GM18520 (cell line): ENCODE measurements at regions not wholly inside any gene's neighbourhood (a gene's known extent, or its start where the extent isn't known, plus 50 kb on each side); places are given as distances from the start of the nearest gene placed in this dataset.

Source experiments
- ATAC-seq: cut with Tn5 transposase; IDR thresholded peaks from one replicate; pipeline ENCODE4 v1.9.1; 2021; ENCODE audit not compliant: unreplicated experiment

DNA sequence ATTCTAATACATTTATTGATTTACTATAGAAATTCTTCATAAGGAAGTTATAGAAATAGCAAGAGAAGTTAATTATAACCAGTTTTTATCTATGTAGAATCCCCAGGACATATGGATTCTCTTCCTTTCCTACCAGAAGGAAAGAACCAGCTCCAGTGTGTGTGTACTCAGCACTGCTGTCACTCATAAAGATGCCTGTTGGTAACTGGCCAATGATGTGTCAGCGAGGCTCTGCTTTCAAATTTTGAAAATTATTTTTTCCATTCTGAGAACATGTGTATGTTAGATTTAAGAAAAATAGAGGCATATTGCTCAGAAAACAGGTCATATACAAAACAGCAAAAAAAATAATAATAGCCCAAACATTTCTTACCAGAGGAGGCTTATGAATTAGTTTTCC is 814.8 kb upstream of the IGFBP7 start:
- ATAC-seq: no peak

DNA sequence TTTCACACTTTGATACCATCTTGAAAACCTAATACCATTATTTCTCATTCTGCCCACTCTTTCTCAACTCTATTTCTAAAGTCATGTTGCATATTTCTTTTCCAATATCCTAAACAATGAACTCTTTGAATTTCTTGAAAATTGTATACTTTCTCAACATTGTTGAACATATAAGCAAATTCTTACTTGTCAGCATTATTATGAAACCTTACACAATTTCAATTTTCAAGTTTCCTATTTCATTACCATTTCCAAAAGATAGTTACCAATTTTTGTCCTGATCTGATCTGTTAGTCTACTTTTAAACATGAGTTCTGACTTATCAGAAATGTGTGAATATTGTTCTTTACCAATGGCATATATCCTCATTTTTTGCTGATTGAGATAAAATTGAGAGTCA is 806.3 kb upstream of the IGFBP7 start:
- ATAC-seq: no peak

DNA sequence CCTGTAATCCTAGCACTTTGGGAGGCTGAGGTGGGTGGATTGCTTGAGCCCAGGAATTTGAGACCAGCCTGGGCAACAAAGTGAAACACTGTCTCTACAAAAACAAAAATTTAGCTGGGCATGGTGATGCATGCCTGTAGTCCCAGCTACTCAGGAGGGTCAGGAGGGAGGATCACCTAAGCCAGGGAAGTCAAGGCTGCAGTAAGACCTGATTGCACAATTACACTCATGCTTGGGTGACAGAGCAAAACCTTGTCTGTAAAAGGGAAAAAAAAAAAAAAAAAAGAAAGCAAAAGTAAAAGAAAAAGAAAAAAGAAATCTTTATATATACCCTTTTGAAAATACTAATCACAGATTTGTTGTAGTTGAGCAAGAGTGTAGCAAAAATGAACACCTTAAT is 801.0 kb upstream of the IGFBP7 start:
- no peak for ATAC-seq

DNA sequence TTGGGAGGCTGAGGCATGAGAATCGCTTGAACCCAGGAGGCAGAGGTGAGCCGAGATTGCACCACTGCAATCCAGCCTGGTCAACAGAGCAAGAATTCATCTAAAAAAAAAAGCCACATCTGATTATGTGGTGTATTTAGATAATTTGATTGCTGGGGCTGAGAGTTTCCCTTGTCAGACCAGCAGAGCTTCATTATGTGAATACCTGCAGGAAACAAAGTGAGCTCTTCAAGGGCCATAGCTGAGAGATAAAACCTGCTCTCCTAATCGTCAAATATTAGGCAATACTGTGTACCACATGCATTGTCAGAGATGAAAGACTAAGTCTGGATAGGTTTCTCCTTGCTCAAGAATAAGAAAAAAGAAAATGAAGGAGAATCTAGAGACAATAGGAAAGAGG is 800.0 kb upstream of the IGFBP7 start:
- no peak for ATAC-seq

DNA sequence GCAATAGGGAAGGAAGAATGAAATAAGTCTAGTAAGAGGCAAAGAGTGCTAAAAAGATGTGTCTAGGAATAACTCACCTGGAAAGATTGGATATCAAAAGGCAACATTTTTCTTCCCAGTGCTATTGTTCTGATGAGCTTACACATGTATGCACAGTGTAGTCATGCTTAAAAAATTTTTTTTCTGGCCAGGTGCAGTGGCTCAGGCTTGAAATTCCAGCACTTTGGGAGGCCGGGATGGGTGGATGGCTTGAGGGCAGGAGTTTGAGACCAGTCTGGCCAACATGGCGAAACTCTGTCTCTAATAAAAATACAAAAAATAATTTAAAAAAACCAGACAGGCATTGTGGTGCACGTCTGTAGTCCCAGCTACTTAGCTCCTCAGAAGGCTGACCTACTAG is 795.8 kb upstream of the IGFBP7 start:
- ATAC-seq: no peak

DNA sequence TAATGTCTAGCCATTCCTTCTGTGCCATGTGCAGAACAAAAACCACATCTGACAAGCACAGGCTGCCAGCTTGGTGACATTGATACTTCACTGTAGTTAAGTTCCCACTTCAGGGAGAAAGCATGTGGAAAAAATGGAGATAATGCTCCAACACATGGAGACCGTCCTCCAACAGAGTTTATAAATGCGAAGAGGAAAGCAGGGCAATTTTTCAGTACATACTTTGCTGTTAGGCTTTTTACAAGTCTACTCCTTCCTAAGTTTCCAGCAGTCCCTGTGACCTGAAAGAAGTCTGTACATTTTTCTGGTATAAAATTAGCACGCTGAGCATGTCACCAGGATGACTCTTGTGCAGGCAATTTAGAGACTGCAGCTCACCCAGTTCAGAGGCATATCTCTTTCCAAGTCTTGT is 766.9 kb upstream of the IGFBP7 start:
- ATAC-seq: no peak

DNA sequence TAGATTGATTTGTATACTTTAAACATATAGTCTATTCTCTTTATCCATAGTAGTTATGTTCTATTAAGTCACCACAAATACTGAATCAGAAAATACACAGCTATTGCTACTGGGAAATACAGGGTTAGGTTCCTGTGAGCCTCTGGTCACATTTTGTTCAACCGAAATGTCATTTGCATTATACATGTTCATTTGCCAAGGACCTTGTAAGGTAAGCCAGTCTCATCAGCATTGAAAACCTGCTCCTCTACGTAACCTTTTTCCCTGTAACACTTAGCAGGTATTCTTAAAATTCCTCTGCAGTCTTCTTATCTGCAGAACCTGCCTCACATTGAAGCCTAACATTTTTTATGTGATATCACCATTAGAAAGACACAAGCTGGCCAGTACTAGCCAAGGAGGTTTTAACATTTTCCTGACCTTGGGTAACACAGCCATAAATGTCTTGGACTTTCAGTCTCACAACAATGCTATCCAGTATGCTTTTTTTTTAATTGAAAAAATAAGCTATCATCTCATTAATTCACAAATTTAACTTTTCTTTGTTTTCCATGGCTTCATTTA is 765.7 kb upstream of the IGFBP7 start:
- ATAC-seq: no peak

DNA sequence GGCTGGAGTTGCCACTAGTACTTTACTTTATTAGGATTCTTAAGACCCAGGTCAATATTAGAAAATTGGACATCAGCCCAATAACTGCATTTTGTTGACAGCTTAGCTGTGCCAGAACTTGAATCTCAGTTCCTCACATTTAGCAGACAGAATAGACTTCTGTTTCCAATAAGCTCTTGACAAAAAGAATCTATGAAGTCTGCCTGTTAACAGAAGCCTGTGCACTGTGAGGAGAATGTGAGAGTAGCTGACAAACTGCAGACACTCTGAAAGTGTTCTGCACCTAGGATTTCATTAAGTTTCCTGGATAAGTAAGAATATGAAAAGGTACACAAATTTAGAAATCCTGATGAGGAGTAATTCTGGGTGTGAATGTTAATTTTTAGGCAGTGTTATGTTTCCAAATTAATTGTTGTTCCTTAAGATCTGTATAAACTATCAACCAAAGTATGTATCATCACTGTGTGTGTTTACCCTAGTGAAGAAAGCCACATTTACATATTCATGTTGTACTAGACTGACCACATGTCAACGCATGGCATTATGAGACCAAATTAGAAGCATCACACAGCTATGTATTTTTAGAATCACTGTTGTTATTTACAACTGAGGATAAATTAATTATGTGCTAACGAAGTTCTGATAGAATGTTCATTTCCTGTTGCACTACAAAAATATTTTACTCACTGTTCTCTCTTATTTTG is 756.4 kb upstream of the IGFBP7 start:
- ATAC-seq: peak; percentile 71

DNA sequence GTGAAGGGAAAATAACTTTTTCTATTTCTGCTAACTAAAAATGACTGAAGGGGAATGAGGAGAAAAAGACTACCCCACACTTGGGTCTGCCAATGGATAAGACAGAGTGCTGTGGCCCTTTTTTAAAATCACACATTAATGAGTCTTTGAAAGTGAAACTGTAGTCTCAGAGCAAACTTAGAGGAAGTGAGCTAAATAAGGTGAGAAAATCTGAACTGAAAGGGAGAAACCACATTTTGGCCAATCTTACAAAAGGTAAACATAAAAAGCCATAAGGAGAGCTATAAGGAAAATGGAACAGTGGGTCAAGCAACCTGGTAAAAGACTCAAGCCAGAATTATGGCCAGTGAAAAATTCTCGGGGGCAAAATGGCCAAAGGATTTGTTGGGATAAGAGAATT is 755.1 kb upstream of the IGFBP7 start:
- ATAC-seq: peak; percentile 88

DNA sequence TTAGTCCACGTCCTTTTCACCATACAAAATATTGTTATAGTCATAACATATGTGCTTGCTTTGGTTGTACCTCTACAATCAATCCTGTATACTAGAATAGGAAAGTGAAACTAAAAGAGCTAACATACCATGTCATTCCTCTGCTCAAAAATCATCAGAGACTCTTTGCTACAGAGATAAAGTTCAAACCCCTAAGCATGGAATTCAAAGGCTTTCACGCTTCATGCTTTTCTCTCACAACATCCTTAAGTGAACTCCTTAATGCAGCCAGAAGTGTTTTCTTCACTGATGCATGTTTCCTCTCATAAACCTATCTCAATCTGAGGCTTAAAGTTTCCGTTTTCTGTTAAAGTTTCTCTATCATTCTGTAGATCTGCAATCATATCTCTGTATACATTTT is 744.6 kb upstream of the IGFBP7 start:
- peak; percentile 90 for ATAC-seq

DNA sequence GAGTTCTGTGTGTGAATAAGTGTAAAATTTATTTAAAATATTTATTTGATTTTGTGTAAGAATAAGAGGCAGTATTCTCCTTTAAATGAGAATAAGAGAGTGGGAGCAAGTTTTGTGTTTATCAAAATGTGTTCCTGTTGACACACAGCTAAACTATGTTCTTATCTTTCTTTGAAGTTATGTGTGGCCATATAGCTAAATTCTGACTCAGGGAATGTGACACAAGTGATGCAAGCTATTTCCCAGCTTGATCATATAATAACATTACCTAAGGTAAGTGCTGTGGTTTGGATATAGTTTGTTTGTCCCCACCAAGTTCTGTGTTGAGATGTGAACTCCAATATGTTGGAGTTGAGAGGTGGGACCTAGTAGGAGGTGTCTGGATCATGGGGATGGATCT is 740.0 kb upstream of the IGFBP7 start:
- no peak for ATAC-seq

DNA sequence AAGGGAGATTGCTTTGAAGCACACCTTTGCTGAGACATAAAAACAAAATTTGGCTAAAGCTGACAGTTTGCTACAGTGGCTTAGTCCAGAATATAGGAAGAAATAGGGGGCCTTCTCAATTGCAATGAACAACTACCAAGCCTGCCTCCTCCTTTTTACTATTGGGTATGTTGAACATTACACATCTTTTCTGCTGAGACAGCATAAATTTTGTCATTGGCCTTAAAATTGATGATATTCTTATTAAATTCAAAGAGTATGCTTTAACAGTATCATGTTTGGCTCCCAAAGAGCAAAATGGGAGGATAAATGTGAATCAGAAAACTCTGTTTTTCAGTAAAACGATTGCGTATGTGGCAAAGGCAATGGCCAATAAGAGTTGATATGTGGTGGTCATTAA is 721.9 kb upstream of the IGFBP7 start:
- ATAC-seq: no peak

DNA sequence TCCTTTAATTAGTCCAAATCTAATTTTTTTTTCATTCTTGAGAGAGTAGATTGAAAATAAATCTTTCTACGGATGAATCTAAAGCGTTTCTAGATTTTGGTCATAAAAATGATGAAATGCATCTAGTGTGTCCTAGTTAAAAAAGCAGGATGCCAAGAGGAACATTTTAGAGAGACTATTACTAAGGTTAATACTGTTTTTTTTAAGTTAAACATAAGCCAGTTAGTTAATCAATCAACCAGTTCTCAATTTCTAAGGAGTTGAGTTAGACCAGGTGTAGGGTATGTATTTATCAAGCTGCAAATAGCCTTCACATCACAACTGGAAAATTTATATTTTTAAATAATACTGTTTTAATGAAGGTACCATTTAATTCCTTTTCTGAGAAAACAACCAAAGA is 679.5 kb upstream of the IGFBP7 start:
- ATAC-seq: no peak

DNA sequence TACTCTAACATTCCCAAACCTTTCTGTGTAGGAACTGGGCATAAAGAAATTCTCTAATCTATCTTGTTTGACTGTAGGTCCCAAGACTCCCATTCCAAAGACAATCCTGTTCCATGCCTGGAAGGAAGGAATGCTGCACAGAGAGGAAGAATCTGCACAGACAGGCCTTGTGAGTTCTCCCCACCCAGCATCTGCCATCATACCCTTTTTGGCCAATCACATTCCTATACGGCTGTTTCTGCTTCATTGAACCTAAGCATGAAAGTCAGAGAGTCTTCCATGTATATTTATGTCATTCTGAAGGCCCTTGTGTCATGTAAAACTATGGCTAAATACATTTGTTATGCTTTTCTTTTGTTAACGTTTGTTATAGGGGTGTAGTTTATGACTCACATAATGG is 667.7 kb upstream of the IGFBP7 start:
- ATAC-seq: no peak

DNA sequence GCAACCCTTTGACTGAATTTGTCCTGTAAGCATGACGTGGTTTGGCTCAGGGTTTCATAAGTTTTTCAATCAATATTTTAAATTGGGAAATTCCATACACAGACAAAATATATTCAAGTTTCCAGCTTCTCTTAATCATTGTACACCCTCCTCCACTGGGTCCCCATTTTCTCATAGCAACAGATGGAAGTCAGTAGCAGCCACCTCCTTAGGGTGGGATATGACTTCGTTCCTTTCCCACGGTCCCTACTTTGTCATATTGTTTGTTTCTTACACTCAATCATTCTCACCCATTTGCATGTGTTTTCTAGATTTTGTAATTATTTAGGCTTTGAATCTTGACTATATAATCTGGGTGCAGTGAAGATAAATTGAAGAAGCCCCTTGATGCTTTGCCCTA is 664.5 kb upstream of the IGFBP7 start:
- ATAC-seq: no peak

DNA sequence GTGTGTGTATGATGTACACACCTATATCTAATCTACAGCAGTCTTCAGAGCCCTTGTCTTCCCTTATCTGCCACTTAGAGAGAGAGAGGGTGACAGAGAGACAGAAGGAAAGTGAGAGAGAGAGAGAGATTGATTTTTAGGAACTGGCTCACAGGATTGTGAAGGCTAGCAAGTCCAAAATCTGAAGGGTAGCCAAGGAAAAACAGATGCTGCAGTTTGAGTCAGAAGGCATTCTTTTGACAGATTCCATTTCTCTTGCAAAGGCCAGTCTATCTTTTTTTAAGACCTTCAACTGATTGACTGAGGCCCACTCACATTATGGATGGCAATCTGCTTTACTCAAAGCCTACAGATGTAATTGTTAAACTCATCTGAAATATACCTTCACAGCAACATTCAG is 664.0 kb upstream of the IGFBP7 start:
- ATAC-seq: no peak

DNA sequence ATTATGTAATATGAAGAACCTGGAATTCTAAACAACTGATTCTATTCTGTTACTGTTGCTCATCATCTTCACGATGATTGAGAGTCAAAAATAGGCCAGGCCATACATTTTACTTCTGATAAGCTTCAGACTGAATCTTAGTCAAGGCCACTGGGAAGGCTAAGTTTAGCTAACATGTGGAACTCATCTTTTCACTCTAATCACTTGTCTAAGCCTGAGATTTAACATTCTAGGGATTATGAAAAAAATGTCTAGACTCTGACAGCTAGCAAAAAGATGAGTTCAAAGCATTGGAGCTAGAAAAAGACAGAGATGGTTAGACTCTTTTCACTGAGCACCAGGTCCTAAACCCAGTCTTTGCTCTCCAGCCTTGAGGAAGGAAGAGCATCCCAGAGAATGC is 656.2 kb upstream of the IGFBP7 start:
- ATAC-seq: no peak

DNA sequence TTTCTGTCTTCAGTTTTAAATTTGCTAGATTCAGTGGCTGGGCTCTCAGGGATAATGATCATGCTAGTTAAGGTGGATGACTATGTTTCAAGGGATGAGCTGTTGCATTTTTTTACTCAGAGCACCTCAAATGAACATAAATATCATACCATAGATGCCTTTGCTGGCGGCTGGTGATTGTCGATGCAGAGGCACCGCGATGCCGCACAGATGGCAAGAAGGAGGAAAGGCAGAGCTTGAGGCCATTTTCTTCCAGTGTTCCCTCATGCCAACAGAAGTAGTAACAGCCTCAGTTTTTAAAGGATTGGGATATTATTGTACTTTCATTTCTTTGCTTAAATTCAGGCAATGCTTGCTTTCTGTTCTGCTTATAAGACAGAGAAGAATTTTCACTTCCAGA is 654.7 kb upstream of the IGFBP7 start:
- ATAC-seq: no peak

DNA sequence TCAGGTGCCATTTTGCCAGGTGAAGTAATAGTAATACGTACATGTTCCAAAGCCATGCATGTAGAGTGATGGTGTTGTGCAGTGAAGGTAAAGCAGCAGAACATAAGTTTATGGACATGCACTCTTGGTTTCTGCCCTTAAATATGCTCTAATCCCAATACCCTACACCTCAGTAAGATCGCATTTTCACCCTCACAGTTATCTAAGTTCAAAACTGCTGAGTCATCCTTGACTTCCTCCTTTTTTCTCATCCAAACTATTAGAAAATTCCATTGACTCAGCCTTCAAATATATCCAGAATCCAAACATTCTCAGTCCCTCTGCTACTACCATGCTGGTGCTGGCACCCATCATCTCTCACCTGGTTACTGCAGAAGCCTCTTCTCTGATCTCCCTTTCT is 652.9 kb upstream of the IGFBP7 start:
- ATAC-seq: no peak

DNA sequence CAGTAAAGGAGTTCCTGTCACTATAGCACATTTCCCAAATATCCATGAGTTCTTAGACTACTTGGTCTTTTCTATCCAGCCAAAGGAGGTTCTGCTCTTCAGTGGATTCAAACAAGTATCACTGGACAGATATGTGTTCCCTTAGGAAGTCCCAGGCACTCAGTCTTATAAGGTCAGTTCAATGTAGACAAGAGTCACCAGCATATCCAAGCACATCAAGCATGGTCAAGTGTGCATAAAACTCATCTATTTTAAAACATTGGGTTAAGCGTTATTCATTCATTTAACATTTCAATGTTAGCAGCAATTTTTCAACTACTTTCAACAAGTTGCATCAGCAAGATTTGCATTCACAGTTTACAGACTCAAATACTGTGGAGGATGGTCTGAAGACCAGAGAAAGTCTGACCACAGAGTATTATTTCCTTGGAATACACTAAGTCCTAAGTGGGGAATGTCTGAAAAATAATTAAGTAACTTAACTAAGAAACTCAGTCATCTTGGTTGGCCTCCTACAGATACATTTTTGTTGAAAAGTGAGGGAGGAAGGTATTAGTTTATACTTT is 630.5 kb upstream of the IGFBP7 start:
- ATAC-seq: no peak

DNA sequence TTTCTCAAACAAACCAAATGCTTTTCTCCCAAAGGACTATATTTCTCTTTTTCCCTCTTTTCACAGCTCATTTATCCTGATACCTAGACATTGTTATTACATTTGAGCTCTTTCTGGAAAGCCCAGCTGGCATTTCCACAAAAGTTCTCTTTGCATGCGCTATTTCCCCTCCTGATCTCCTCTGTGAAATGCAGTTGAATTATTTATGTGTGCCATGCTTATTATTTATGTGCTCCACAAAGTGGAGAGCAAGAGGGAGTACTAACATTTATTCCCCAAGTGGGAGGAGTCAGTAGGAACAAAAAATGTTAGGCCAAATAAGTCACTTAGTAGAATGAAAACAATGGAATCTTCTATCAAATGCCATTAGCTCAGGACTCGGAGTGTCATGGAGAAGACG is 626.6 kb upstream of the IGFBP7 start:
- no peak for ATAC-seq

DNA sequence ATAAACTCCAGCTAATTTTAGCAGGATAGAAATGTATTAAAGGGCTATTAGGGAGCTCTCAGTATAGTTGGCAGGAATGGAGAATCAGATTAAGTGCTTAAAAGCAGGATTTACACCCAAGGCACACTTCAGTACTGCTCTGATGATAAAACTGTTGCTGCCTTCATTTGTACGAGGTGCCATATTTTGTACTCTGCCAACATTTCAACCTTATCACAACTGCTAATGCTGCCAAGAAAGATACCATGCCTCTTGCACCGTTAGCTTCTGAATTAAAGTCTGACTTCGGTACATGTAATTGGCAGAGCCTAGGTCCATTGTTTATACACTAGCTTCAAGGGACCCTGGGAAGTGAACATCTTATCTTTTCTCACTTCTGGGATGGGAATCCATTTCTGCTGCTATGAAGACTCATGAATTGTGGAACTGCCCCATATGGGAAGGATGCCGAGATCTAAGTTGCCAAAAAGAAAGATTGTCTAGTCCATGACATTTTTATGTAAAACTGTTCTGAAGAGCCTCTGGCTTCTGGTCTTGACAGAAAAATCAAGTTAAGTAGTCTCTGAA is 624.0 kb upstream of the IGFBP7 start:
- no peak for ATAC-seq
